HepG2 (cell line): ENCODE measurements at regions not wholly inside any gene's neighbourhood (a gene's known extent, or its start where the extent isn't known, plus 50 kb on each side); places are given as distances from the start of the nearest gene placed in this dataset.

ENCODE experiments used
- ATAC-seq: fragments of 200-7000 bp; cut with Tn5 transposase; 3 replicates; pipeline ENCODE4 v1.9.1; 2020; ENCODE audit warnings: mild to moderate bottlenecking, moderate library complexity
- BruUV-seq: library from RNA; stranded (reverse); fragments of 400-500 nt; replicated peaks from 2 replicates; lab custom pipeline; 2021; lab: Mats Ljungman, UMichigan
- CTCF ChIA-PET: fragments of 300-600 bp; formaldehyde crosslinking; extraction: SDS; loops from one replicate; lab custom pipeline; 2021; ENCODE audit warnings: low total read pairs, inconsistent platforms, low intra/inter-chr PET ratio; lab: Yijun Ruan, JAX
- POLR2A ChIA-PET: fragments of 350-600 bp; sonication (Branson Sonifier 250); formaldehyde crosslinking; loops from one replicate; lab custom pipeline; 2020; ENCODE audit warnings: antibody characterized with exemption, inconsistent platforms; lab: Yijun Ruan, JAX
- DNase-seq: peaks from one replicate; pipeline ENCODE4 v3.0.0-alpha.2; 2015; ENCODE audit warnings: low spot score
- FAIRE-seq: peaks from 3 replicates; lab custom pipeline; 2011; peaks lifted over from hg19 to GRCh38; lab: Jason Lieb, UNC
- H2AFZ ChIP-seq: one replicate; pipeline ENCODE4 v1.6.1; 2011; ENCODE audit warnings: low read length, inconsistent platforms
- H3K27ac ChIP-seq: fragments of 300-600 bp; 3 replicates; pipeline ENCODE4 v1.8.0; 2011; ENCODE audit warnings: mixed run types, mild to moderate bottlenecking, mixed read lengths, low read length, inconsistent platforms; ENCODE audit not compliant: insufficient read depth; ENCODE audit errors: extremely low read length
- H3K27me3 ChIP-seq, 2 experiments: fragments of 200-600 bp in 1 of 2; 2 replicates in 1 of 2; 3 replicates in 1 of 2; pipeline versions ENCODE4 v1.6.0 to v1.8.0; 2011; ENCODE audit warnings: low read length in 2 of 2, mild to moderate bottlenecking in 2 of 2, moderate library complexity in 2 of 2, inconsistent platforms in 1 of 2; ENCODE audit not compliant: insufficient read depth in 2 of 2, control insufficient read depth in 1 of 2
- H3K36me3 ChIP-seq, 2 experiments: fragments of 200-600 bp in 1 of 2; replicated peaks in 1 of 2; 2 replicates in 1 of 2; 3 replicates in 1 of 2; pipeline versions ENCODE4 v1.5.1 to v1.8.0; 2011; ENCODE audit warnings: low read length in 2 of 2, inconsistent platforms in 1 of 2; ENCODE audit not compliant: insufficient read depth in 2 of 2, control insufficient read depth in 1 of 2
- H3K4me1 ChIP-seq: 2 replicates; pipeline ENCODE4 v1.5.1; 2012; ENCODE audit warnings: low read length, inconsistent platforms; ENCODE audit not compliant: insufficient read depth
- H3K4me2 ChIP-seq: 2 replicates; pipeline ENCODE4 v1.6.0; 2011; ENCODE audit warnings: low read depth, low read length, inconsistent platforms
- H3K4me3 ChIP-seq, 3 experiments: fragments of 200-600 bp in 1 of 3; sonication (generic), shearing (Covaris generic) in 1 of 3; replicated peaks in 1 of 3; 2 replicates each; pipeline ENCODE4 v1.5.1; 2011 to 2016; ENCODE audit warnings: low read length in 3 of 3, inconsistent platforms in 2 of 3, low read depth in 2 of 3, mild to moderate bottlenecking in 2 of 3, control low read depth in 1 of 3, mixed read lengths in 1 of 3; ENCODE audit not compliant: insufficient read depth in 1 of 3
- H3K79me2 ChIP-seq: one replicate; pipeline ENCODE4 v1.6.1; 2011; ENCODE audit warnings: low read length, inconsistent platforms; ENCODE audit not compliant: insufficient read depth
- H3K9ac ChIP-seq: 2 replicates; pipeline ENCODE4 v1.6.0; 2011; ENCODE audit warnings: mild to moderate bottlenecking, low read depth, low read length, inconsistent platforms; ENCODE audit not compliant: insufficient read depth
- H3K9me3 ChIP-seq: 2 replicates; pipeline ENCODE4 v1.5.1; 2012; ENCODE audit warnings: mild to moderate bottlenecking, low read length
- H4K20me1 ChIP-seq: 2 replicates; pipeline ENCODE4 v1.6.0; 2011; ENCODE audit warnings: inconsistent platforms, mild to moderate bottlenecking, low read length, moderate library complexity; ENCODE audit not compliant: insufficient read depth
- BCL6 ChIP-seq: IDR thresholded peaks from 2 replicates; pipeline ENCODE4 v1.6.1; 2016; ENCODE audit warnings: missing genetic modification reagents, missing compliant biosample characterization
- FOXC1 ChIP-seq: sonication (generic); formaldehyde crosslinking; IDR thresholded peaks from 2 replicates; pipeline ENCODE4 v1.8.0; 2022; ENCODE audit warnings: mild to moderate bottlenecking, missing genetic modification reagents, borderline replicate concordance
- NFIB ChIP-seq: sonication (generic); formaldehyde crosslinking; IDR thresholded peaks from 2 replicates; pipeline ENCODE4 v1.9.0; 2021; ENCODE audit warnings: missing genetic modification reagents, mild to moderate bottlenecking, borderline replicate concordance
- PAF1 ChIP-seq: IDR thresholded peaks from 2 replicates; pipeline ENCODE4 v1.6.1; 2016; ENCODE audit warnings: missing genetic modification reagents, missing compliant biosample characterization
- RORA ChIP-seq: sonication (generic); formaldehyde crosslinking; IDR thresholded peaks from 2 replicates; pipeline ENCODE4 v1.5.0; 2020; ENCODE audit warnings: mild to moderate bottlenecking, missing genetic modification reagents, moderate library complexity
- ZNF33B ChIP-seq: sonication (generic); formaldehyde crosslinking; IDR thresholded peaks from 2 replicates; pipeline ENCODE4 v1.5.1; 2020; ENCODE audit warnings: mild to moderate bottlenecking, missing genetic modification reagents
- ZNF460 ChIP-seq: sonication (generic); formaldehyde crosslinking; IDR thresholded peaks from 2 replicates; pipeline ENCODE4 v1.5.1; 2020; ENCODE audit warnings: missing genetic modification reagents, mild to moderate bottlenecking, borderline replicate concordance
- ZNF672 ChIP-seq: sonication (generic); formaldehyde crosslinking; IDR thresholded peaks from 2 replicates; pipeline ENCODE4 v1.8.1; 2022; ENCODE audit warnings: missing genetic modification reagents
- ZNF75D ChIP-seq: sonication (generic); formaldehyde crosslinking; IDR thresholded peaks from 2 replicates; pipeline ENCODE4 v1.8.1; 2023; ENCODE audit warnings: missing genetic modification reagents, mild to moderate bottlenecking, borderline replicate concordance
- WGBS: methylation state at CpG from one replicate; pipeline ENCODE4 v1.1.6; 2017; ENCODE audit warnings: low lambda C conversion rate; 5-methylcytosine and 5-hydroxymethylcytosine counted together
- in situ Hi-C: cut with HindIII; loops from 2 replicates; pipeline ENCODE4 v1.10.0; 2017; ENCODE audit warnings: low pct_unique_long_range_greater_than_20kb; ENCODE audit not compliant: extremely low pct_ligation_motif_present
- intact Hi-C: fragments of 100-400 bp; cut with micrococcal nuclease; formaldehyde crosslinking; loops from one replicate; pipeline ENCODE4 v1.10.0; 2022; ENCODE audit not compliant: unreplicated experiment
- TF ChIP-seq, protein P1 (sequence below): sonication (generic); formaldehyde crosslinking; IDR thresholded peaks from 2 replicates; pipeline ENCODE4 v1.4.0; 2020; ENCODE audit warnings: mild to moderate bottlenecking, missing genetic modification reagents
- TF ChIP-seq, protein P2 (sequence below): sonication (generic); formaldehyde crosslinking; IDR thresholded peaks from 2 replicates; pipeline ENCODE4 v1.4.0; 2020; ENCODE audit warnings: mild to moderate bottlenecking, missing genetic modification reagents

DNA sequence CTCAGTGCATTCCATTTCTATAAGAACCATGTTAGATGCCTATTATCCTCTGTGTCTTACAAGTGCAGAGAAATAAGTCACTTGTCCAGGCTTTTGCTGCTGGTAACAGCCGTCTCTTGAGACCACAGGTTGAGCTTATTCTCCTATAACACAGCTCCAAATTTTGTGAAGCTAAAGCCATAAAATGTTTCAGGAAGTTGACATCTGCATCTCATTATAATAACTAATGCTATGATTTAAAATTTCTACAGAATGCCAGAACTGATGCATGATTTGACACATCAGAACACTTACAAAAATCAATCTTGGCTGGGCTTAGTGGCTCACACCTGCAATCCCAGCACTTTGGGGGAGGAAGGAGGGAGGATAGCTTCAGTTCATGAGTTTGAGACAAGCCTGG is 986.9 kb downstream of the TYW1 start:
- BruUV-seq: no TSS peak
- no peaks in the 10 kb centered on the region for H3K36me3 ChIP-seq
- 0% methylated on average over 1 of the region's 1 CpG for WGBS
- no peak overlapping the region for H2AFZ ChIP-seq
- H3K9ac ChIP-seq: no peak overlapping the region
- H3K79me2 ChIP-seq: no peaks in the 10 kb centered on the region
- POLR2A ChIA-PET: no interaction called here
- DNase-seq (no peak), ATAC-seq (no peak), FAIRE-seq (no peak)
- H3K4me2 ChIP-seq: no peak overlapping the region
- H4K20me1 ChIP-seq: no peaks in the 10 kb centered on the region
- in situ Hi-C loops (no loop called here), intact Hi-C loops (no loop called here)
- H3K27me3 ChIP-seq: no peaks in the 10 kb centered on the region
- TF ChIP-seq, protein P1, sequence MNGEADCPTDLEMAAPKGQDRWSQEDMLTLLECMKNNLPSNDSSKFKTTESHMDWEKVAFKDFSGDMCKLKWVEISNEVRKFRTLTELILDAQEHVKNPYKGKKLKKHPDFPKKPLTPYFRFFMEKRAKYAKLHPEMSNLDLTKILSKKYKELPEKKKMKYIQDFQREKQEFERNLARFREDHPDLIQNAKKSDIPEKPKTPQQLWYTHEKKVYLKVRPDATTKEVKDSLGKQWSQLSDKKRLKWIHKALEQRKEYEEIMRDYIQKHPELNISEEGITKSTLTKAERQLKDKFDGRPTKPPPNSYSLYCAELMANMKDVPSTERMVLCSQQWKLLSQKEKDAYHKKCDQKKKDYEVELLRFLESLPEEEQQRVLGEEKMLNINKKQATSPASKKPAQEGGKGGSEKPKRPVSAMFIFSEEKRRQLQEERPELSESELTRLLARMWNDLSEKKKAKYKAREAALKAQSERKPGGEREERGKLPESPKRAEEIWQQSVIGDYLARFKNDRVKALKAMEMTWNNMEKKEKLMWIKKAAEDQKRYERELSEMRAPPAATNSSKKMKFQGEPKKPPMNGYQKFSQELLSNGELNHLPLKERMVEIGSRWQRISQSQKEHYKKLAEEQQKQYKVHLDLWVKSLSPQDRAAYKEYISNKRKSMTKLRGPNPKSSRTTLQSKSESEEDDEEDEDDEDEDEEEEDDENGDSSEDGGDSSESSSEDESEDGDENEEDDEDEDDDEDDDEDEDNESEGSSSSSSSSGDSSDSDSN (CRISPR knock-in tag): no peak
- TF ChIP-seq FOXC1 (CRISPR knock-in tag) (no peak), BCL6 (CRISPR knock-in tag) (no peak), ZNF672 (CRISPR knock-in tag) (no peak), RORA (no peak), ZNF75D (CRISPR knock-in tag) (no peak), PAF1 (CRISPR knock-in tag) (no peak), NFIB (CRISPR knock-in tag) (no peak), ZNF33B (CRISPR knock-in tag) (no peak), ZNF460 (CRISPR knock-in tag) (no peak)
- TF ChIP-seq, protein P2, sequence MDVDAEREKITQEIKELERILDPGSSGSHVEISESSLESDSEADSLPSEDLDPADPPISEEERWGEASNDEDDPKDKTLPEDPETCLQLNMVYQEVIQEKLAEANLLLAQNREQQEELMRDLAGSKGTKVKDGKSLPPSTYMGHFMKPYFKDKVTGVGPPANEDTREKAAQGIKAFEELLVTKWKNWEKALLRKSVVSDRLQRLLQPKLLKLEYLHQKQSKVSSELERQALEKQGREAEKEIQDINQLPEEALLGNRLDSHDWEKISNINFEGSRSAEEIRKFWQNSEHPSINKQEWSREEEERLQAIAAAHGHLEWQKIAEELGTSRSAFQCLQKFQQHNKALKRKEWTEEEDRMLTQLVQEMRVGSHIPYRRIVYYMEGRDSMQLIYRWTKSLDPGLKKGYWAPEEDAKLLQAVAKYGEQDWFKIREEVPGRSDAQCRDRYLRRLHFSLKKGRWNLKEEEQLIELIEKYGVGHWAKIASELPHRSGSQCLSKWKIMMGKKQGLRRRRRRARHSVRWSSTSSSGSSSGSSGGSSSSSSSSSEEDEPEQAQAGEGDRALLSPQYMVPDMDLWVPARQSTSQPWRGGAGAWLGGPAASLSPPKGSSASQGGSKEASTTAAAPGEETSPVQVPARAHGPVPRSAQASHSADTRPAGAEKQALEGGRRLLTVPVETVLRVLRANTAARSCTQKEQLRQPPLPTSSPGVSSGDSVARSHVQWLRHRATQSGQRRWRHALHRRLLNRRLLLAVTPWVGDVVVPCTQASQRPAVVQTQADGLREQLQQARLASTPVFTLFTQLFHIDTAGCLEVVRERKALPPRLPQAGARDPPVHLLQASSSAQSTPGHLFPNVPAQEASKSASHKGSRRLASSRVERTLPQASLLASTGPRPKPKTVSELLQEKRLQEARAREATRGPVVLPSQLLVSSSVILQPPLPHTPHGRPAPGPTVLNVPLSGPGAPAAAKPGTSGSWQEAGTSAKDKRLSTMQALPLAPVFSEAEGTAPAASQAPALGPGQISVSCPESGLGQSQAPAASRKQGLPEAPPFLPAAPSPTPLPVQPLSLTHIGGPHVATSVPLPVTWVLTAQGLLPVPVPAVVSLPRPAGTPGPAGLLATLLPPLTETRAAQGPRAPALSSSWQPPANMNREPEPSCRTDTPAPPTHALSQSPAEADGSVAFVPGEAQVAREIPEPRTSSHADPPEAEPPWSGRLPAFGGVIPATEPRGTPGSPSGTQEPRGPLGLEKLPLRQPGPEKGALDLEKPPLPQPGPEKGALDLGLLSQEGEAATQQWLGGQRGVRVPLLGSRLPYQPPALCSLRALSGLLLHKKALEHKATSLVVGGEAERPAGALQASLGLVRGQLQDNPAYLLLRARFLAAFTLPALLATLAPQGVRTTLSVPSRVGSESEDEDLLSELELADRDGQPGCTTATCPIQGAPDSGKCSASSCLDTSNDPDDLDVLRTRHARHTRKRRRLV: no peak
- no peak overlapping the region for H3K27ac ChIP-seq
- no peaks in the 10 kb centered on the region for H3K9me3 ChIP-seq
- CTCF ChIA-PET: no interaction called here
- H3K4me3 ChIP-seq: no peak overlapping the region
- H3K4me1 ChIP-seq: no peaks in the 10 kb centered on the region
